ENCODE measurements at regions not wholly inside any gene's neighbourhood (a gene's known extent, or its start where the extent isn't known, plus 50 kb on each side); places are given as distances from the start of the nearest gene placed in this dataset.
"Not testable (repeated sequence)": the region's sequence is repeated elsewhere in the genome, so short reads cannot be mapped to it uniquely, and the experiment has no call there.

- TF ChIP-seq, protein P1, sequence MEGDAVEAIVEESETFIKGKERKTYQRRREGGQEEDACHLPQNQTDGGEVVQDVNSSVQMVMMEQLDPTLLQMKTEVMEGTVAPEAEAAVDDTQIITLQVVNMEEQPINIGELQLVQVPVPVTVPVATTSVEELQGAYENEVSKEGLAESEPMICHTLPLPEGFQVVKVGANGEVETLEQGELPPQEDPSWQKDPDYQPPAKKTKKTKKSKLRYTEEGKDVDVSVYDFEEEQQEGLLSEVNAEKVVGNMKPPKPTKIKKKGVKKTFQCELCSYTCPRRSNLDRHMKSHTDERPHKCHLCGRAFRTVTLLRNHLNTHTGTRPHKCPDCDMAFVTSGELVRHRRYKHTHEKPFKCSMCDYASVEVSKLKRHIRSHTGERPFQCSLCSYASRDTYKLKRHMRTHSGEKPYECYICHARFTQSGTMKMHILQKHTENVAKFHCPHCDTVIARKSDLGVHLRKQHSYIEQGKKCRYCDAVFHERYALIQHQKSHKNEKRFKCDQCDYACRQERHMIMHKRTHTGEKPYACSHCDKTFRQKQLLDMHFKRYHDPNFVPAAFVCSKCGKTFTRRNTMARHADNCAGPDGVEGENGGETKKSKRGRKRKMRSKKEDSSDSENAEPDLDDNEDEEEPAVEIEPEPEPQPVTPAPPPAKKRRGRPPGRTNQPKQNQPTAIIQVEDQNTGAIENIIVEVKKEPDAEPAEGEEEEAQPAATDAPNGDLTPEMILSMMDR (IDR thresholded peaks at IDR 0.05): not testable (repeated sequence)
- not testable (repeated sequence) for TF ChIP-seq ZFX (IDR thresholded peaks at IDR 0.05; ENCODE audit: borderline replicate concordance)
These were observed 982.9 kb downstream of the TAF11L14 start for GRCh38 chr5:18617191-18617590.

Data from 22Rv1 (cell line).